ENCODE measurements at regions not wholly inside any gene's neighbourhood (a gene's known extent, or its start where the extent isn't known, plus 50 kb on each side); places are given as distances from the start of the nearest gene placed in this dataset.

DNA sequence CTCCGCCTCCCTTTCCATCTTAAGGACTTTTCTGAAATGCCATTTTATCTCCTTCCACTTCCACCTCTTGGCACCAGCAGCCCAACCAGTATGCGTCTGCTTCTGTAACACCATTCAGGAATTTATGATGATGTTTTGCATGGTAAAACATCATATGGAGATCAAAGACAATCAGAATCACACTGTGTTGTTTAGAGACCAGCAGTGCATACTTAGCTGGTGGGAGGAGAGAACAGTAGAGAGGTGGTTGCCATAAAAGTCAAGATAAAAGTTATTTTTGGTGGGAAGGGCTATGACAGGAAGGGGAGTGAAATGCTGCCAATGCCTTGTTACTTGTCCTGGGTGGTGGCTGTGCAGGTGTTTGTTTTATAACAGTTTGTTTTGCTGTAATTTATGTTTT, 268.0 kb downstream of the OPA1 start:
- TF ChIP-seq, protein P1, sequence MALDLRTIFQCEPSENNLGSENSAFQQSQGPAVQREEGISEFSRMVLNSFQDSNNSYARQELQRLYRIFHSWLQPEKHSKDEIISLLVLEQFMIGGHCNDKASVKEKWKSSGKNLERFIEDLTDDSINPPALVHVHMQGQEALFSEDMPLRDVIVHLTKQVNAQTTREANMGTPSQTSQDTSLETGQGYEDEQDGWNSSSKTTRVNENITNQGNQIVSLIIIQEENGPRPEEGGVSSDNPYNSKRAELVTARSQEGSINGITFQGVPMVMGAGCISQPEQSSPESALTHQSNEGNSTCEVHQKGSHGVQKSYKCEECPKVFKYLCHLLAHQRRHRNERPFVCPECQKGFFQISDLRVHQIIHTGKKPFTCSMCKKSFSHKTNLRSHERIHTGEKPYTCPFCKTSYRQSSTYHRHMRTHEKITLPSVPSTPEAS (tag by site-specific recombination; IDR thresholded peaks at IDR 0.05): no peak
- TF ChIP-seq, protein P2, sequence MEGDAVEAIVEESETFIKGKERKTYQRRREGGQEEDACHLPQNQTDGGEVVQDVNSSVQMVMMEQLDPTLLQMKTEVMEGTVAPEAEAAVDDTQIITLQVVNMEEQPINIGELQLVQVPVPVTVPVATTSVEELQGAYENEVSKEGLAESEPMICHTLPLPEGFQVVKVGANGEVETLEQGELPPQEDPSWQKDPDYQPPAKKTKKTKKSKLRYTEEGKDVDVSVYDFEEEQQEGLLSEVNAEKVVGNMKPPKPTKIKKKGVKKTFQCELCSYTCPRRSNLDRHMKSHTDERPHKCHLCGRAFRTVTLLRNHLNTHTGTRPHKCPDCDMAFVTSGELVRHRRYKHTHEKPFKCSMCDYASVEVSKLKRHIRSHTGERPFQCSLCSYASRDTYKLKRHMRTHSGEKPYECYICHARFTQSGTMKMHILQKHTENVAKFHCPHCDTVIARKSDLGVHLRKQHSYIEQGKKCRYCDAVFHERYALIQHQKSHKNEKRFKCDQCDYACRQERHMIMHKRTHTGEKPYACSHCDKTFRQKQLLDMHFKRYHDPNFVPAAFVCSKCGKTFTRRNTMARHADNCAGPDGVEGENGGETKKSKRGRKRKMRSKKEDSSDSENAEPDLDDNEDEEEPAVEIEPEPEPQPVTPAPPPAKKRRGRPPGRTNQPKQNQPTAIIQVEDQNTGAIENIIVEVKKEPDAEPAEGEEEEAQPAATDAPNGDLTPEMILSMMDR (tag by site-specific recombination; IDR thresholded peaks at IDR 0.05): no peak
- TF ChIP-seq, protein P3, sequence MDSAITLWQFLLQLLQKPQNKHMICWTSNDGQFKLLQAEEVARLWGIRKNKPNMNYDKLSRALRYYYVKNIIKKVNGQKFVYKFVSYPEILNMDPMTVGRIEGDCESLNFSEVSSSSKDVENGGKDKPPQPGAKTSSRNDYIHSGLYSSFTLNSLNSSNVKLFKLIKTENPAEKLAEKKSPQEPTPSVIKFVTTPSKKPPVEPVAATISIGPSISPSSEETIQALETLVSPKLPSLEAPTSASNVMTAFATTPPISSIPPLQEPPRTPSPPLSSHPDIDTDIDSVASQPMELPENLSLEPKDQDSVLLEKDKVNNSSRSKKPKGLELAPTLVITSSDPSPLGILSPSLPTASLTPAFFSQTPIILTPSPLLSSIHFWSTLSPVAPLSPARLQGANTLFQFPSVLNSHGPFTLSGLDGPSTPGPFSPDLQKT (IDR thresholded peaks at IDR 0.05; ENCODE audit: borderline replicate concordance, low read depth, low read length): no peak
- no peak for TF ChIP-seq ZNF274 (IDR thresholded peaks at IDR 0.05; ENCODE audit: low read length)
- no peak for TF ChIP-seq ZNF274 (tag by site-specific recombination; IDR thresholded peaks at IDR 0.05; ENCODE audit: borderline replicate concordance)
- TF ChIP-seq, protein P4, sequence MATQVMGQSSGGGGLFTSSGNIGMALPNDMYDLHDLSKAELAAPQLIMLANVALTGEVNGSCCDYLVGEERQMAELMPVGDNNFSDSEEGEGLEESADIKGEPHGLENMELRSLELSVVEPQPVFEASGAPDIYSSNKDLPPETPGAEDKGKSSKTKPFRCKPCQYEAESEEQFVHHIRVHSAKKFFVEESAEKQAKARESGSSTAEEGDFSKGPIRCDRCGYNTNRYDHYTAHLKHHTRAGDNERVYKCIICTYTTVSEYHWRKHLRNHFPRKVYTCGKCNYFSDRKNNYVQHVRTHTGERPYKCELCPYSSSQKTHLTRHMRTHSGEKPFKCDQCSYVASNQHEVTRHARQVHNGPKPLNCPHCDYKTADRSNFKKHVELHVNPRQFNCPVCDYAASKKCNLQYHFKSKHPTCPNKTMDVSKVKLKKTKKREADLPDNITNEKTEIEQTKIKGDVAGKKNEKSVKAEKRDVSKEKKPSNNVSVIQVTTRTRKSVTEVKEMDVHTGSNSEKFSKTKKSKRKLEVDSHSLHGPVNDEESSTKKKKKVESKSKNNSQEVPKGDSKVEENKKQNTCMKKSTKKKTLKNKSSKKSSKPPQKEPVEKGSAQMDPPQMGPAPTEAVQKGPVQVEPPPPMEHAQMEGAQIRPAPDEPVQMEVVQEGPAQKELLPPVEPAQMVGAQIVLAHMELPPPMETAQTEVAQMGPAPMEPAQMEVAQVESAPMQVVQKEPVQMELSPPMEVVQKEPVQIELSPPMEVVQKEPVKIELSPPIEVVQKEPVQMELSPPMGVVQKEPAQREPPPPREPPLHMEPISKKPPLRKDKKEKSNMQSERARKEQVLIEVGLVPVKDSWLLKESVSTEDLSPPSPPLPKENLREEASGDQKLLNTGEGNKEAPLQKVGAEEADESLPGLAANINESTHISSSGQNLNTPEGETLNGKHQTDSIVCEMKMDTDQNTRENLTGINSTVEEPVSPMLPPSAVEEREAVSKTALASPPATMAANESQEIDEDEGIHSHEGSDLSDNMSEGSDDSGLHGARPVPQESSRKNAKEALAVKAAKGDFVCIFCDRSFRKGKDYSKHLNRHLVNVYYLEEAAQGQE (tag by site-specific recombination; IDR thresholded peaks at IDR 0.05): no peak
- TF ChIP-seq, protein P5, sequence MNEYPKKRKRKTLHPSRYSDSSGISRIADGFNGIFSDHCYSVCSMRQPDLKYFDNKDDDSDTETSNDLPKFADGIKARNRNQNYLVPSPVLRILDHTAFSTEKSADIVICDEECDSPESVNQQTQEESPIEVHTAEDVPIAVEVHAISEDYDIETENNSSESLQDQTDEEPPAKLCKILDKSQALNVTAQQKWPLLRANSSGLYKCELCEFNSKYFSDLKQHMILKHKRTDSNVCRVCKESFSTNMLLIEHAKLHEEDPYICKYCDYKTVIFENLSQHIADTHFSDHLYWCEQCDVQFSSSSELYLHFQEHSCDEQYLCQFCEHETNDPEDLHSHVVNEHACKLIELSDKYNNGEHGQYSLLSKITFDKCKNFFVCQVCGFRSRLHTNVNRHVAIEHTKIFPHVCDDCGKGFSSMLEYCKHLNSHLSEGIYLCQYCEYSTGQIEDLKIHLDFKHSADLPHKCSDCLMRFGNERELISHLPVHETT (tag by site-specific recombination; IDR thresholded peaks at IDR 0.05): no peak

Data from HEK293 (cell line).